NCI-H82 (cell line): ENCODE measurements at regions not wholly inside any gene's neighbourhood (a gene's known extent, or its start where the extent isn't known, plus 50 kb on each side); places are given as distances from the start of the nearest gene placed in this dataset.

Experiments used
- DNase-seq: peaks from one replicate; lab custom pipeline; 2025; lab: John Stamatoyannopoulos, UW

GRCh38 chr3:13714251-13714916 lies 165.5 kb downstream of the FBLN2 start:
- no peak for DNase-seq

DNA sequence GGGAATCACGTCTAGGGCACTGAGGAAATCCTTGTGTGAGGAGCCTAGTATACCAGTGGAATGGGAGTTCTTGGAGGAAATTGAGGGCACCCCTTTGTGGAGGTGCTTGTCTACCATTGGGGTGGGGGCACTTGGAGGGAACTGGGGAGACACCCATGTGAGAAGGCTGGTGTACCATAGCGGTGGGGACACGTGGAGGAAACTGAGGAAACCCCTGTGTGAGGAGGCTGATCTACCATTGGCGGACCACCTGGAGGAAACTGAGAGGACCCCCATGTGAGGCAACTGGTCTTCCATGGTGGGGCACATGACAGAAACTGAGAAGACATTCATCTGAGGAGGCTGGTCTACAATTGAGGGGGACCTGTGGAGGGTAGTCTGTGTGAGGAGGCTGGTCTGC lies 164.5 kb downstream of the FBLN2 start:
- no peak for DNase-seq

- DNase-seq = no peak
Measured at GRCh38 chr3:13712682-13713180, 163.8 kb downstream of the FBLN2 start.

DNA sequence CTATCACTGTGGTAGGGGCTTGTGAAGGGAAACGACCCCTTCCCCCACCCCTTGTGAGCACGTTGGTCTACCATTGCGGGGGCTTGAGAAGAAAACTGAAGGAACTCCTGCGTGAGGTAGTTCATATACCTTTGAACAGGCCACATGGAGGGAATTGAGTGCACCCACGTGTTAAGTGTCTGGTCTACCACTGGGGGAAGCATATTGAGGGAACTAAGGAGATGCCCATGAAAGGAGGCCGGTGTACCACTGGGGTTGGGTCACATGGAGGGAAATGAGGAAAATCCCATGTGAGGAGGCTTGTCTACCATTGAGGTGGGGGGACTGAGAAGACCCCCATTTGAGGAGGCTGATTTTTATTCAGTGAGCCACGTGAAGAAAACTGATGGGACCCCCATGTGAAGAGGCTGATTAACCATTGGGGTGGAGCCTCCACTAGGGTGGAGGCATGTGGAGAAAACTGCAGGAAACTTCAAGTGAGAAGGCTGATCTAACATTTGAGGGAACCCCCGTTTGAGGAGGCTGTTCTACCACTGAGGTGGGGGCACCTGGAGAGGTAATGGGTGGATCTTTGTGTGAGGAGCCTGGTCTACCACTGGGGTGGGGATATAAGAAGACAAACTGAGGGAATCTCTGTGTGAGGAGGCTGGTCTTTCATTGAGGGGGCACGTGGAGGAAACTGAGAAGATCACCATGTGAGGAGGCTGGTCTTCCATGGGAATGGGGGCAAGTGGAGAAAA lies 163.2 kb downstream of the FBLN2 start:
- DNase-seq = no peak

- DNase-seq = no peak
Measured at GRCh38 chr3:13710251-13710650, 161.3 kb downstream of the FBLN2 start.

- DNase-seq = no peak
Measured at GRCh38 chr3:13709706-13710105, 160.8 kb downstream of the FBLN2 start.

- DNase-seq = no peak
Measured at GRCh38 chr3:13708871-13709595, 160.1 kb downstream of the FBLN2 start.

DNA sequence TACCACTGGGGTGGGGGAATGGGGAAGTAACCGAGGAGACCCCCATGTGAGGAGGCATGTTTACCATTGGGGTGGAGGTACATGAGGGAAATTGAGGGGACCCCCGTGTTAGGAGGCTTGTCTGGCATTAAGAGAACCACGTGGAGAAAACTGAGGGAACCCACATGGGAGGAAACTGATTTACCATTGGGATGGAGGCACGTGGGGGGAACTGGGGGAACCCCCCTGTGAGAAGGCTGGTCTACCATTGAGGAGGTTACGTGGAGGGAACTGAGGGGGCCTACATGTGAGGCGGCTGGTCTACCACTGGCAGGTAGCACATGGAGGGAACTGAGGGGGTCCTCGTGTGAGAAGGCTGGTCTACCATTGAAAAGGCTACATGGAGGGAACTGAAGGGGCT lies 159.4 kb downstream of the FBLN2 start:
- DNase-seq = no peak

GRCh38 chr3:13707456-13707855 lies 158.5 kb downstream of the FBLN2 start:
- DNase-seq = no peak

DNA sequence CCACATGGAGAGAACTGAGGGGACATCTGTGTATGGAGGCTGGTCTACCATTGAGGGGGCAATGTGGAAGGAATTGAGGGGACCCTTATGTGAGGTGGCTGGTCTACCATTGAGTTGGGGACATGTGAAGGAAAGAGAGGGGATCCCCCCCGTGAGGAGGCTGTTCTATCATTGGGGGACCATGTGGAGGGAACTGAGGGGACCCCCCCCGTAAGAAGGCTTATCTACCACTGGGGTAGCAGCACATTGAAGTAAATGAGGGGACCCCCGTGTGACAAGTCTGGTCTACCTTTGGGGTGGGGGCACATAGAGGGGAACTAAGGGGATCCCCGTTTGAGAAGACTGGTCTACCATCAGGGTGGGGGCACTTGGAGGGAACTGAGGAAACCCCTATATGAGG lies 158.0 kb downstream of the FBLN2 start:
- DNase-seq = no peak

GRCh38 chr3:13706451-13706850 lies 157.5 kb downstream of the FBLN2 start:
- no peak for DNase-seq

DNA sequence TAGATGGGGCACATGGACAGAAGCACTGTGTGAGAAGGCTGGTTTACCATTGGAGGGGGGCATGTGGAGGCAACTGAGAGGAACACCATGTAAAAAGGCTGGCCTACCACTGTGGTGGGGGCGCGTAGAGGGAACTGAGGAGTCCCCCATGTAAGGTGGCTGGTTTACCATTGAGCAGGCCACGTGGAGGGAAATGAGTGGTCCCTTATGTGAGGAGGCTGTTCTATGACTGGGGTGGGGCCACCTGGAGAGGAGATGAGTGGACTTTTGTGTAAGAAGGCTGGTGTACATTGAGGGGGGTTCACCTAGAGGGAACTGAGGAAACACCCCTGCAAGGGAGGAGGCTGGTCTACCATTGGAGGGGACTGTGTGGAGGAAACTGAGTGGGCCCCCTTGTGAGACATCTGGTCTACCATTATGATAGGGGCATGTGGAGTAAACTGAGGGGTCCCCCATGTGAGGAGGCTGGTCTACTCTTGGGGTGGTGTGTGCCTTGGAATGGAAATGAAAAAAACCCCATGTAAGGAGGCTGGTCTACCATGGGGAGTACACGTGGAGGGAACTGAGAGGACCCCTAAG lies 156.9 kb downstream of the FBLN2 start:
- no peak for DNase-seq

GRCh38 chr3:13705051-13705450 lies 156.1 kb downstream of the FBLN2 start:
- DNase-seq = no peak

DNA sequence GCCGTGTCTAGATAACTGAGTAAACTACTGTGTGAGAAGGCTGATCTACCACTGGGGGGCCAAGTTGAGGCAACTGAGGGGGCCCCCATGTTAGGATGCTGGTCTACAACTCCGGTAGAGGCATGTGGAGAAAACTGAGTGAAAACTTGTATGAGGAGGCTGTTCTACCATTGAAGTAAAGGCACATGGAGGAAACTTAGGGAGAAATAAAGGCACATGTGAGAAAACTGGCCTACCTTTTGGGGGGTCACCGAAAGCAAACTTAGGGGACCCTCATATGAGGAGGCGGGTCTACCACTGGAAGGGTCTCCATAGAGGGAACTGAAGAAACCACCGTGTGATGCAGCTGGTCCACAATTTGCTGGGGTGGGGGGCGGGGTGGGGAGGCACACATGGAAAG lies 155.2 kb downstream of the FBLN2 start:
- DNase-seq = no peak

DNA sequence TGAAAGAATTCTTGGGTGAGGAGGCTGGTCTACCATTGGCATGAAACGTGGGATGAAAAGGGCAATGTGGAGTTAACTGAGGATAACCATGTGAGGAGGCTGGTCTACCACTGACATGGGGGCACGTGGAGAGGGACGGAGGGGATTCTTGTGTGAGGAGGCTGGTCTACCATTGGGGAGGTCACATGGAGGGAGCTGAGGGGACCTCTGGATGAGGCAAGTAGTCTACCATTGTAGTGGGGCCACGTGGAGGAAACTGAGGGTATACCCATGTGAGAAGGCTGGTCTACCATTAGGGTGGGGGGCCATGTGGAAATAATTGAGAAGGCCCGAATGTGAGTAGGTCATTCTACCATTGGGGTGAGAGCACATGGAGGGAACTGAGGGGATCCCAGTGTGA lies 154.1 kb downstream of the FBLN2 start:
- no peak for DNase-seq

- DNase-seq = no peak
Measured at GRCh38 chr3:13702286-13702685, 153.4 kb downstream of the FBLN2 start.

- DNase-seq = no peak
Measured at GRCh38 chr3:13700889-13701288, 152.0 kb downstream of the FBLN2 start.

DNA sequence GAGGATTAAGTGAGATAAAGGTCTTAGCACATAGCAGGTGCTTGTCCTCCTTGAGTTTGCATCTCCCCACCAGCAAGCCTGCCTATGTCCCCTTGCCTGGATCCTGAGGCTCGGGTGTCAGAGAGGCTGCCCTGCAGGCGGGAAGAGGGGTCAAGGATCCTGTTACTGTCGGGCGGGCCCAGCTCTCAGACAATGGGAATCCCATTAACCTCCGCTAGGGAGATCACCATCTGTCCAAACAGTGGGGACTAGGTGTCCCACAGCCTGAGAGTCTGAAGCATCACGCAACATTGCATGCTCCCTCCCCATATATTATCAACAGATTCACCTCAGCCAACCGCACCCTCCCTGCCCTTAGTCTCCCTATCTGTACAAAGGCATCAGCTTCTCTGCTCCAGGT lies 151.4 kb downstream of the FBLN2 start:
- DNase-seq = peak; percentile 92

DNA sequence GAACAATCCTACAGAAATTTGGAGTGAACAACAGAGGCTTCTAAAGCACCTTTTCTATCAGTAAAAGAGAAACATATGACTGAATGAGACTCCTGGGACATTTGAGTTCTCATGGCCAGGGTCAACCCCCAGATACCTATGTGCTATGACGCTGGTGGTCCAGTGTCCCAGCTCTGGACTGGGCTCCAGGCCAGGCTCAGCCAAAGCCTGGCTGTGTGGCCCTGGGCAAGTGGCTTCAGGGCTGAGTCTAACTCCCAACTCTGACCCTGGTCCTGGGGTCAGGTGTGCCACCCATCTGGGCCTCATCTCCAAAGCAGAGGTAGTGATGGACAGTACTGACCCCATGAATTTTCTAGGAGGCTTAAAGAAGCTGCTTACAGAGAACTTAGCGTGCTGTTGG lies 147.8 kb downstream of the FBLN2 start:
- no peak for DNase-seq

DNA sequence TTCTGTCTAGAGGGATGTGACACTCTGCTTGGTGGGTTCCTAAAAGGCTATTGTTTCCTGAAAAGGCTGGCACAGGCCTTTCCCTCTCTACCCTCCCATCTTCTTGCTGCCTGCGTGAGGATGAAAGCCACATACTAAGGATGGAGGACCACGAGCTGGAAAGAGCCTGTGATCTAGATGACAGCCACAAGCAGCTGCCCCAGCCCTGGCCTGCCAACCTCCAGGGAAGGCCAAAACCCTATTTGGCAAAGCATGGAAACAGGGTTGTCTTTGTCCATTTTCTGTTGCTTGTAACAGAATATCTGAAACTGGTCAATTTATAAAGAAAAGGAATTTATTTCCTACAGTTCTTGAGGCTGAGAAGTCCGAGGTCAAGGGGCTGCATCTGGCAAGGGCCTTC lies 144.5 kb downstream of the FBLN2 start:
- DNase-seq = no peak

DNA sequence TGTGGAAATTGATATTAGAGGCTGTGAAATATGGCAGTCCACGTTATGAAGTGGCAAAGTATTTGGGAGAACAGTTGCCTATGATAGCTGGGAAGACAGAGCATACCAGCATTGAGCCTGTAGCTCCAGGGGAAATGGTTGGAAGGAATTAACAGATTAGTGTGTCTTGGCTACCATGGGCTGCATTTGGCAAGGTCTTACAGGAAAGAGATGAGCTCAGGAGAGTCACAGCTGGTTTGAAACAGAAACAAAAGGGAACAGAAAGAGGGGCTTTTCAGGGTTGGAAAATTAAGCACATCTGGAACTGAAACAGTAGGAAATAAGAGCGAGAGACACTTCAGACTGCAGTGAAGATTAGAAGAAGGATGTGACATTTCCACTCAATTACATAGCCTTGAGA lies 141.7 kb downstream of the FBLN2 start:
- DNase-seq = peak; percentile 57

GRCh38 chr3:13689373-13690260 lies 140.7 kb downstream of the FBLN2 start:
- no peak for DNase-seq
